GM23248 (cell line): ENCODE measurements at regions not wholly inside any gene's neighbourhood (a gene's known extent, or its start where the extent isn't known, plus 50 kb on each side); places are given as distances from the start of the nearest gene placed in this dataset.
"Not testable (repeated sequence)": the region's sequence is repeated elsewhere in the genome, so short reads cannot be mapped to it uniquely, and the experiment has no call there.

Experiments
- DNase-seq: peaks from one replicate; pipeline ENCODE4 v3.0.0-alpha.2; 2015
- H2AFZ ChIP-seq: fragments of 200-600 bp; sonication (generic); 2 replicates; pipeline ENCODE4 v1.6.1; 2016; ENCODE audit warnings: antibody characterized with exemption
- H3F3A ChIP-seq: fragments of 200-600 bp; sonication (generic); 2 replicates; pipeline ENCODE4 v1.6.1; 2016; ENCODE audit warnings: mild to moderate bottlenecking, antibody characterized with exemption, mixed run types; ENCODE audit not compliant: insufficient read depth
- H3K27ac ChIP-seq: fragments of 200-600 bp; sonication (generic); 2 replicates; pipeline ENCODE4 v1.5.1; 2016; ENCODE audit warnings: mild to moderate bottlenecking
- H3K27me3 ChIP-seq: fragments of 200-600 bp; sonication (generic); replicated peaks from 2 replicates; pipeline ENCODE4 v1.6.1; 2016; ENCODE audit warnings: mild to moderate bottlenecking; ENCODE audit not compliant: insufficient read depth
- H3K36me3 ChIP-seq: fragments of 200-600 bp; sonication (generic); 2 replicates; pipeline ENCODE4 v1.6.1; 2016; ENCODE audit warnings: low read depth, mild to moderate bottlenecking
- H3K4me1 ChIP-seq: fragments of 200-600 bp; sonication (generic); 2 replicates; pipeline ENCODE4 v1.6.1; 2016; ENCODE audit warnings: mild to moderate bottlenecking; ENCODE audit not compliant: insufficient read depth
- H3K4me2 ChIP-seq: fragments of 200-600 bp; sonication (generic); one replicate; pipeline ENCODE4 v1.6.1; 2016; ENCODE audit warnings: mild to moderate bottlenecking; ENCODE audit not compliant: unreplicated experiment
- H3K4me3 ChIP-seq: fragments of 200-600 bp; sonication (generic); 2 replicates; pipeline ENCODE4 v1.5.1; 2016; ENCODE audit warnings: mild to moderate bottlenecking
- H3K79me2 ChIP-seq: fragments of 200-600 bp; sonication (generic); 2 replicates; pipeline ENCODE4 v1.6.1; 2016; ENCODE audit warnings: mild to moderate bottlenecking; ENCODE audit not compliant: insufficient read depth
- H3K9ac ChIP-seq: fragments of 200-600 bp; sonication (generic); 2 replicates; pipeline ENCODE4 v1.6.1; 2016; ENCODE audit warnings: mild to moderate bottlenecking
- H3K9me2 ChIP-seq: fragments of 200-600 bp; sonication (generic); 2 replicates; pipeline ENCODE4 v1.6.1; 2016; ENCODE audit warnings: mixed run types, mild to moderate bottlenecking, moderate library complexity; ENCODE audit not compliant: insufficient read depth
- H3K9me3 ChIP-seq: fragments of 200-600 bp; sonication (generic); one replicate; pipeline ENCODE4 v1.6.1; 2017; ENCODE audit warnings: low read depth
- H4K20me1 ChIP-seq: fragments of 200-600 bp; sonication (generic); 2 replicates; pipeline ENCODE4 v1.6.0; 2016; ENCODE audit not compliant: insufficient read depth
- EZH2 ChIP-seq: fragments of 200-600 bp; sonication (generic); IDR thresholded peaks from 2 replicates; pipeline ENCODE4 v1.6.1; 2018; ENCODE audit warnings: antibody characterized with exemption, mild to moderate bottlenecking; ENCODE audit not compliant: insufficient read depth, poor library complexity, severe bottlenecking
- EZH2phosphoT487 ChIP-seq: fragments of 200-600 bp; sonication (generic); IDR thresholded peaks from 2 replicates; pipeline ENCODE4 v1.6.1; 2018; ENCODE audit warnings: antibody characterized with exemption, moderate library complexity, mild to moderate bottlenecking, low read depth; ENCODE audit not compliant: insufficient read depth
- WGBS, 2 experiments: methylation state at CpG; one replicate each; pipeline ENCODE4 v1.1.6; 2015 to 2017; ENCODE audit warnings: low lambda C conversion rate in 2 of 2, low coverage in 1 of 2; ENCODE audit errors: missing lambda C conversion rate in 2 of 2; 5-methylcytosine and 5-hydroxymethylcytosine counted together
- in situ Hi-C: fragments of 300-500 bp; cut with MboI; formaldehyde crosslinking; loops from 2 replicates; pipeline ENCODE4 v1.15.0; 2020

- Histone ChIP-seq H3K27ac (no peak overlapping the region), H3K4me3 (no peak overlapping the region), H3K27me3 (no peaks in the 10 kb centered on the region; the same call in 1 of the 2 replicates), H3K4me1 (no peaks in the 10 kb centered on the region), H3K4me2 (no peak overlapping the region), H3K36me3 (no peaks in the 10 kb centered on the region), H3K79me2 (no peaks in the 10 kb centered on the region), H3K9ac (no peak overlapping the region), H3K9me3 (no peaks in the 10 kb centered on the region), H2AFZ (no peak overlapping the region), H4K20me1 (no peaks in the 10 kb centered on the region), H3K9me2 (no peaks in the 10 kb centered on the region), H3F3A (no peaks in the 10 kb centered on the region)
- 47 to 52% methylated on average over 5 of the region's 5 CpGs for WGBS, 2 experiments
- TF ChIP-seq EZH2 (no peak), EZH2phosphoT487 (no peak)
- in situ Hi-C loops, result no loop called here
- DNase-seq, result no peak
Observed at GRCh38 chr18:35808796-35809195, 163.7 kb upstream of the RMP24 start.

- WGBS, 2 experiments, result 52 to 53% methylated on average over 2 of the region's 2 CpGs
- no peak for TF ChIP-seq EZH2phosphoT487
- TF ChIP-seq EZH2, result no peak
- no peaks in the 10 kb centered on the region for H3F3A ChIP-seq
- H3K4me1 ChIP-seq, result no peaks in the 10 kb centered on the region
- H3K36me3 ChIP-seq, result no peaks in the 10 kb centered on the region
- no peak overlapping the region for H2AFZ ChIP-seq
- no peak overlapping the region for H3K4me2 ChIP-seq
- no peaks in the 10 kb centered on the region for H3K79me2 ChIP-seq
- H3K4me3 ChIP-seq, result no peak overlapping the region
- no peaks in the 10 kb centered on the region for H3K9me2 ChIP-seq
- in situ Hi-C loops, result no loop called here
- DNase-seq, result no peak
- no peak overlapping the region for H3K9ac ChIP-seq
- H3K27ac ChIP-seq, result no peak overlapping the region
- no peaks in the 10 kb centered on the region for H3K9me3 ChIP-seq
- H4K20me1 ChIP-seq, result no peaks in the 10 kb centered on the region
- H3K27me3 ChIP-seq, result no peaks in the 10 kb centered on the region; the same call in 1 of the 2 replicates
Observed at GRCh38 chr18:35810520-35810919, 162.0 kb upstream of the RMP24 start.

- H3K4me3 ChIP-seq, result no peak overlapping the region
- H3K4me2 ChIP-seq, result no peak overlapping the region
- no peaks in the 10 kb centered on the region for H3K9me2 ChIP-seq
- no peak for DNase-seq
- no peaks in the 10 kb centered on the region; the same call in 1 of the 2 replicates for H3K27me3 ChIP-seq
- H3K4me1 ChIP-seq, result no peaks in the 10 kb centered on the region
- no peaks in the 10 kb centered on the region for H3K79me2 ChIP-seq
- no peak for TF ChIP-seq EZH2
- no peak for TF ChIP-seq EZH2phosphoT487
- WGBS, 2 experiments, result 62 to 67% methylated on average over 3 of the region's 3 CpGs
- H4K20me1 ChIP-seq, result no peaks in the 10 kb centered on the region
- no peak overlapping the region for H3K9ac ChIP-seq
- no peak overlapping the region for H3K27ac ChIP-seq
- no peaks in the 10 kb centered on the region for H3F3A ChIP-seq
- no peaks in the 10 kb centered on the region for H3K36me3 ChIP-seq
- in situ Hi-C loops, result no loop called here
- H3K9me3 ChIP-seq, result no peaks in the 10 kb centered on the region
- no peak overlapping the region for H2AFZ ChIP-seq
Observed at GRCh38 chr18:35811896-35812295, 160.6 kb upstream of the RMP24 start.

- H3K36me3 ChIP-seq, in situ Hi-C loops, H3K9me3 ChIP-seq, H4K20me1 ChIP-seq, H3K4me2 ChIP-seq, H3K27ac ChIP-seq, H3K9ac ChIP-seq, H2AFZ ChIP-seq, H3F3A ChIP-seq, H3K9me2 ChIP-seq, H3K4me3 ChIP-seq, H3K27me3 ChIP-seq, H3K4me1 ChIP-seq, DNase-seq, H3K79me2 ChIP-seq: not testable (repeated sequence)
- WGBS, 2 experiments, result 28 to 46% methylated on average over 2 of the region's 2 CpGs
Observed at GRCh38 chr18:35815011-35815410, 157.5 kb upstream of the RMP24 start.

- Histone ChIP-seq H3K36me3 (no peaks in the 10 kb centered on the region), H4K20me1 (no peaks in the 10 kb centered on the region), H2AFZ (no peak overlapping the region), H3K27ac (no peak overlapping the region), H3K9me2 (no peaks in the 10 kb centered on the region), H3K27me3 (no peaks in the 10 kb centered on the region; the same call in 1 of the 2 replicates), H3K4me2 (no peak overlapping the region), H3K4me3 (no peak overlapping the region), H3K9me3 (no peaks in the 10 kb centered on the region), H3F3A (no peaks in the 10 kb centered on the region), H3K79me2 (no peaks in the 10 kb centered on the region), H3K4me1 (no peaks in the 10 kb centered on the region), H3K9ac (no peak overlapping the region)
- WGBS, 2 experiments, result 75 to 88% methylated on average over 3 of the region's 3 CpGs
- in situ Hi-C loops, result no loop called here
- no peak for DNase-seq
- TF ChIP-seq EZH2, result no peak
- TF ChIP-seq EZH2phosphoT487, result no peak
Observed at GRCh38 chr18:35816003-35816402, 156.5 kb upstream of the RMP24 start.
